CD4-positive, alpha-beta T cell treated with Interleukin-1 beta for 1 hour (primary cell): ENCODE measurements at regions not wholly inside any gene's neighbourhood (a gene's known extent, or its start where the extent isn't known, plus 50 kb on each side); places are given as distances from the start of the nearest gene placed in this dataset.
"Not testable (repeated sequence)": the region's sequence is repeated elsewhere in the genome, so short reads cannot be mapped to it uniquely, and the experiment has no call there.

Source experiments
- DNase-seq, 2 donors: peaks; one replicate each; pipeline ENCODE4 v3.0.0-alpha.2; 2020 to 2022

DNA sequence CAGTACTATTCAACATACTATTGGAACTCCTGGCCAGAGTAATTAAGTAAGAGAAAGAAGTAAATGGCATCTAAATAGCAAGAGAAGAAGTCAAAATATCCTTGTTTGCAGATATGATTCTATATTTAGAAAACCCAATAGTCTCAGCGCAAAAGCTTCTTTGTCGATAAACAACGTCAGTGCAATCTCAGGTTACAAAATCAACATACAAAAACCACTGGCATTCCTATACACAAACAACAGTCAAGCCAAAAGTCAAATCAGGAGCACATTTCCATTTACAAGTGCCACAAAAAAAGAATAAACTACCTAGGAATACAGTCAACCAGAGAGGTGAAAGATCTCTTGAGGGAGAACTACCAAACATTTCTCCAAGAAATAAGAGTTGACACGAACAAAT, 1901.9 kb upstream of the ACO1 start:
- DNase-seq, result no peak

- no peak for DNase-seq
Observed at GRCh38 chr9:30484690-30485089, 1899.8 kb upstream of the ACO1 start.

GRCh38 chr9:30504502-30504905, 1879.9 kb upstream of the ACO1 start:
- no peak for DNase-seq

DNA sequence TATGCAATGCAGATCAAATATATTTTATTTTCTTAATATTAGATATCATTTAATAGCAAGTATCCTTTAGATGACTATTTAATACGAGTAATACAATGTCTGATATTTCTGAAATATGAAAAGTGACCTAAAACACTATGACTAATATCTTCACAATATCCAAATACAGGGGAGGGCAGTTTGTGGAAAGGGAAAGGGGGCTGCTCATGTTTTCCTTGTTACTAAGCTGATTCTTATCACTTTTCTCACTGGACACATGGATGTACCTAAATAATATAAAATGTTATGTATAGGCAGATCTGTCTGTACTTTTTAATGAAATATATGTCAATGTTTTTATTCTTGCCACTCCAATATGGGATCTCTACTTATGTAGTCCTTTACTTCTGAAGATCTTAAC, 1879.1 kb upstream of the ACO1 start:
- DNase-seq, result no peak

GRCh38 chr9:30506749-30507148, 1877.7 kb upstream of the ACO1 start:
- no peak for DNase-seq

GRCh38 chr9:30507166-30507565, 1877.3 kb upstream of the ACO1 start:
- no peak for DNase-seq

DNA sequence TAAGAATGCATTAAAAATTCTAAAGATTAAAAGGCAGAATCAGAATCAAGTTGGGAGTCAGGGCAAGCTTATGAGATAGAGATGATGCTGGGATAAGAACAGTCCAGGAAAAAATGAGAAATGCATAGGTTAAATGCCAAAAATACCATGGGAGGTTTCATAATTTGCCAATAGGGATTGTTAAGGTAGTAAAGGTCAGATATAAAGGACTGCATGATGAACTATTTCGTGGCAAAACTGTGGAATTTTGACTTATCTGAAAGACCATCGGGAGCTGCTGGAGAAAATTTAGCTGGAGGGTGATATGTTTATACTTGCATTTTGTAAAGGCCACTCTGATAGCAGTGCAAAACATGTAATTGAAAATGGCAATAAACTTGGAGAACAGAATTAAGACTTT, 1872.8 kb upstream of the ACO1 start:
- DNase-seq, result no peak

- no peak for DNase-seq
Observed at GRCh38 chr9:30519166-30519565, 1865.3 kb upstream of the ACO1 start.

DNA sequence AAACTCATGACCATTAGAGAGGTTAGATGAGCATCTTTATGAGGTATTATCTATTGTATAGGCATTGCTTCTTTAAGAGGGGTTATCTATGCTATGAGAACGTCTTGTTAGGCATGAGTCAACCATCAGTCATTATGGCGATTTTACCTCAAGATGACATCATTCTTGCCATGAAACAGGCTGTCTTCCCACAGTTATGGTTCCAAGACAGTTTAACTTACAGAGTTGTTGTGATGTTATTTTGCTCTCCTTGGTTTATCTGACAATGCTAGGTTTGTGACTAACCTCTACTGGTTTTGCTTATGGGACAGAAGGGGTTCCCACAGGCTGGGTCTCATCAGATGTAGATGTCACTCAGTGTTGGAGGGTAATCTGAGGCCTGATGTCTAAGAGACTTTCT, 1864.7 kb upstream of the ACO1 start:
- DNase-seq, result no peak

DNA sequence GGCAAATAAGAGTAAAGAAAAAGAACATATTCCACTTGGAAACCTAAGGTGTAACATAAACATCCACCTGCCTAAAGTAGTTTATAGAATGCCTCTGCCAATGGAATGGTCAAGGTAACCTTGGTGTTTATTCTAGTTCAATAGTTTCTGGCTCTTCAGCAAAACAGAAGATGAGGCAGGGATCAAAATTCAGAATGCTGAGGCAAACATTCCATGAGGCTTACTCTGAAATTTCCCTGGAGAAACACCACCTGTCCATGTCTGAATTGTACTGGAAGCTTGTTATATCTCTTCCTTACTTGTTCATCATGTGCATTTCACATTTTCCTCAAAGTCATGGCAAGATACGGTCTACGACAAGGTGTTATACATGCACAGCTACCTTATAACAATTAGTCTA, 1862.4 kb upstream of the ACO1 start:
- no peak for DNase-seq

- DNase-seq, result no peak
Observed at GRCh38 chr9:30522486-30522885, 1862.0 kb upstream of the ACO1 start.

DNA sequence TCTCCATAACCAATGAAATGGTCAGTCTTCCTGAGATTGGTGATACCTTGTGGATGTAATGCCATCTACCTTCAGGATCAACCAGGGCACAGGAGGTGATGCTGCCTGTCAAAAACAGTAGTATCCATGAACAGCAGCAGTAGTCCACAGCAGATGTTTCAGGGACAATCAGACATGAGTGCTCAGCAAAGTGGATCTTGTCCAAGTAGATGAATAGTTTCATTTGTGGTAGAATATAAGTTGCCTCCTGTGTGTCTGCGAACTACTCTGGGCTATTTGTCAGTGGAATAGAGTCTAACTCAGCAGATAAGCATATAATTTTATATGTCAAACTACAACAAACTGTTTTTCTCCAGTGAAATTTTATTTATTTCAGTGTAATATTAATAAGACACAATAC, 1860.1 kb upstream of the ACO1 start:
- DNase-seq, result no peak

DNA sequence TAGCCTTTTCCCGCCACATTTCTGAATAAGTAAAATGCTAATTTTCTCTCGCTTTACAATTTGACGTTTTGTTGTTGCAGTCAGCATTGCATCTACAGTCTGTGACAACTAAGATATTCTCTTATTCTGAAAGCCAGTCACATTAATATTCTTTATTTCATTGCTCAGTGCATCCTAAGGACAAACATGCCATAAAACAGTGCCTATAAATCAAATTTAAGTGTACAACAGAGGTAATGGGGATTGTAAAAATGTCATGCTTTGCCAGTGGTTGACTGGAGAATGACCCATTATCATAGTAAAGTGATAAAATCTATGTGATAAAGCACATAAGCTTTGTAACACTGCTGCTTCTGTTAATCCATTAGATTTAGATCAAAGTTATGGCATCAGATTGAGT, 1850.0 kb upstream of the ACO1 start:
- DNase-seq, result no peak

GRCh38 chr9:30534896-30535295, 1849.5 kb upstream of the ACO1 start:
- no peak for DNase-seq

DNA sequence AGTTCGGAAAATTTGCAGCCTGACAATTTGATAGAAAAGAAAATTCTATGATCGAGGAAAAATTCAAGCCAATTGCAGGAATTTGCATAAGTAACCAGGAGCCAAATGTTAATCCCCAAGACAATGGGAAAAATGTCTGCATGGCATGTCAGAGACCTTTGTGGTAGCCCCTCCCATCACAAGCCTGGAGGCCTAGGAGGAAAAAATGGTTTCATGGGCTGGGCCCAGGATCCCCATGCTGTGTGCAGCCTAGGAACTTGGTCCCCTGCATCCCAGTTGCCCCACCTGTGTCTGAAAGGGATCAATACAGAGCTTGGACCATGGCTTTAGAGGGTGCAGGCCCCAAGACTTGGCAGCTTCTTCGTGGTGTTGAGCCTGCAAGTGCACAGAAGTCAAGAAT, 1847.9 kb upstream of the ACO1 start:
- DNase-seq, result no peak

- DNase-seq, result not testable (repeated sequence)
Observed at GRCh38 chr9:30539696-30540095, 1844.7 kb upstream of the ACO1 start.

DNA sequence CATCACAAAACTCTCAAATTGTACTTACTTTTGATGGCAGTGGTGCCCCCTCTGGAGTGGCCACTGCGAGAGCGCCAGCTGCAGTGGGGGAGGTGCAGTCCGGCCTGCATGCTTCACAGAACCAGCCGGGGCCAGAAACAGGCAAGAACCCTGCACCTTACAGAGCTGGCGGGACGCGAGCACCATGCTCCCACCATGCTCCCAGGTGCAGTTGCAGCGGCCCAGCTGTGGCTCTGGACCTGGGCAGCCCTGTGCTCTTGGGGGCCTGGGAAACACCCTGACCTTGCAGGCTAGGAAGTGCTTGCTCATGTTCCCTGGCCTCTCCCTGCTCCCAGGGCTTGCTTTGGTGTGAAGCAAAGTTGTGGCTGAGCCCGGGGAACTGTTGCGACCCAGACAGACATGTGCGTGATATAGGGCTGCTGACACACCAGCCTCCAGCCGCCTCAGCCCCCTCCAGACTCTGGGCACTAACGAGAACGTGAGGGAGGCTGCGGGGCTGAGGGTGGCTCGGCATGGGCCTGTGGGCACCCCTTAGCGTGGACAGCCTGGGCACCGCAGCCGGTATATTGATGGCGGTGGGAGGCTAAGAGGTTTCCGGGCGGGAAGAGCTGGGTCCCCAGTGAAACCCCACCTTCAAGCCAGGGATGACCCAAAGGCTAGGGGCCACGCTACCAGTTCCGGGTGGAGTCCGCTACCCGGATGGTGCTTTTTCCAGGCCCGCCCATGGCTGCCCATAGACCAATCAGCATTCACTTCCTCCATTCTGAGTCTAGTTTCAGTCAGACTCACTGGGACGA, 1809.9 kb upstream of the ACO1 start:
- no peak for DNase-seq

DNA sequence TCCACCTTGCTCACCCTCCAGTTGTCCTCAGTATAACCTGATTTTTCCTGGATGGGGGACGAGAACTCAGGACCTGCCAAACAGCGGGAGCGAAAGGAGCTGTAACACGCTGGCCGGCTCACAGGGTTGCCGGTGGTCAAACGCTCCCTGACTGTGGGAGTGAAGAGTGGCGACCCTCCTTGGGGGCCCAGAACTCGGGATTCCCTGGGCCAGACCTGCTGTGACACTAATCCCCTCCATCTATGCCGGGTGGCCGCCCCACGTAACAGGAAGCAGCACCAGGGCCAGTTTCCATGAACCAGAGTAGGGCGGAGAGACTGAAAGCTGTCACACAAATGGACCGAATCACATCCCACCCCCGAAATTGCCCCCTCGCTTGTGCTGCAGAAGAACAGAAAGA, 1809.2 kb upstream of the ACO1 start:
- no peak for DNase-seq

DNA sequence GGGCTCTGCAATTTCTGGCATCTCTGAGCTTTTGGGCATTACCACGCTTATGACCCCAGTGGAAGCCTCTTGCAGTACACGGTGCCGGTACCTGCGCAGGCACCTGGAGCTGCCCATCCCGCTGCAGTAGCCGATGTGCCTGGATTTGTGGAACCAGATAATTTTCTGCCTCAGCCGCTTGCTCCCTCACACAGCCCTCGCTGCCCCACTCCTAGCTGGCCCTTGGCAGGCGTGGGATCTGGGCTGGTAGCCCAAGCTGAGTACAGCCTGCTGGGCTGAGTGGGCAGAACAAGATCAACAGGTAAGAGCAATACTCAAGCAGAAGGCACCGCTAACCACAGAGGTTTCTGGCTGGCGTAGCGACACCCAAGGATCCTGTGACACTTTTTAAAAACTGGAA, 1808.8 kb upstream of the ACO1 start:
- no peak for DNase-seq

GRCh38 chr9:30579810-30580209, 1804.6 kb upstream of the ACO1 start:
- no peak for DNase-seq

- no peak for DNase-seq
Observed at GRCh38 chr9:30582240-30582639, 1802.2 kb upstream of the ACO1 start.

GRCh38 chr9:30584559-30584958, 1799.9 kb upstream of the ACO1 start:
- no peak for DNase-seq

- DNase-seq, result no peak
Observed at GRCh38 chr9:30591461-30591860, 1793.0 kb upstream of the ACO1 start.

GRCh38 chr9:30597608-30598007, 1786.8 kb upstream of the ACO1 start:
- DNase-seq, result no peak

GRCh38 chr9:30605936-30606335, 1778.5 kb upstream of the ACO1 start:
- DNase-seq, result no peak
